CD14-positive monocyte (primary cell): ENCODE measurements at regions not wholly inside any gene's neighbourhood (a gene's known extent, or its start where the extent isn't known, plus 50 kb on each side); places are given as distances from the start of the nearest gene placed in this dataset.

Experiments
- DNase-seq, 3 donors: peaks; one replicate each; pipeline ENCODE4 v3.0.0-alpha.2; 2011 to 2022
- H2AFZ ChIP-seq: 2 replicates; pipeline ENCODE4 v1.6.0; 2012; ENCODE audit warnings: mild to moderate bottlenecking, low read depth, low read length, inconsistent platforms; ENCODE audit not compliant: insufficient read depth, poor library complexity, severe bottlenecking
- H3K27ac ChIP-seq, 2 donors: 1 replicate in 1 of 2; 2 replicates in 1 of 2; pipeline ENCODE4 v1.5.1; 2012 to 2013; ENCODE audit warnings: low read length in 2 of 2, control low read depth in 1 of 2, inconsistent platforms in 1 of 2, low read depth in 1 of 2, mild to moderate bottlenecking in 1 of 2
- H3K27me3 ChIP-seq, 2 donors: one replicate each; pipeline versions ENCODE4 v1.6.0 to v1.6.1; 2011 to 2013; ENCODE audit warnings: low read length in 2 of 2; ENCODE audit not compliant: control insufficient read depth in 2 of 2, insufficient read depth in 2 of 2
- H3K36me3 ChIP-seq, 2 donors: replicated peaks in 1 of 2; 1 replicate in 1 of 2; 2 replicates in 1 of 2; pipeline versions ENCODE4 v1.5.1 to v1.6.1; 2012 to 2013; ENCODE audit warnings: low read length in 2 of 2, control low read depth in 1 of 2, inconsistent platforms in 1 of 2, mild to moderate bottlenecking in 1 of 2; ENCODE audit not compliant: insufficient read depth in 2 of 2, control insufficient read depth in 1 of 2
- H3K4me1 ChIP-seq, 2 donors: 1 replicate in 1 of 2; 2 replicates in 1 of 2; pipeline versions ENCODE4 v1.5.1 to v1.6.1; 2012 to 2013; ENCODE audit warnings: low read length in 2 of 2, control low read depth in 1 of 2, inconsistent platforms in 1 of 2, mild to moderate bottlenecking in 1 of 2, moderate library complexity in 1 of 2; ENCODE audit not compliant: insufficient read depth in 2 of 2, control insufficient read depth in 1 of 2
- H3K4me2 ChIP-seq: replicated peaks from 2 replicates; pipeline ENCODE3; 2012; ENCODE audit warnings: low read length, moderate library complexity, mild to moderate bottlenecking; ENCODE audit not compliant: poor library complexity, severe bottlenecking; ENCODE audit errors: extremely low read depth
- H3K4me3 ChIP-seq, 3 experiments: fragments of 200-600 bp in 1 of 3; sonication (generic) in 1 of 3; replicated peaks in 1 of 3; 1 replicate in 2 of 3; 2 replicates in 1 of 3; pipeline ENCODE4 v1.5.1; 2011 to 2013; ENCODE audit warnings: low read length in 3 of 3, mild to moderate bottlenecking in 3 of 3, control low read depth in 2 of 3, low read depth in 2 of 3, inconsistent platforms in 1 of 3, moderate library complexity in 1 of 3
- H3K79me2 ChIP-seq: 2 replicates; pipeline ENCODE4 v1.6.0; 2012; ENCODE audit warnings: mild to moderate bottlenecking, control low read depth, inconsistent platforms, low read length, moderate library complexity; ENCODE audit not compliant: insufficient read depth
- H3K9ac ChIP-seq: 2 replicates; pipeline ENCODE4 v1.6.0; 2017; ENCODE audit warnings: low read length, mild to moderate bottlenecking; ENCODE audit not compliant: insufficient read depth, poor library complexity, severe bottlenecking
- H3K9me3 ChIP-seq, 2 donors: replicated peaks in 1 of 2; 1 replicate in 1 of 2; 2 replicates in 1 of 2; pipeline versions ENCODE4 v1.5.1 to v1.6.1; 2012 to 2013; ENCODE audit warnings: low read length in 2 of 2, control low read depth in 1 of 2; ENCODE audit not compliant: control insufficient read depth in 1 of 2, insufficient read depth in 1 of 2
- H4K20me1 ChIP-seq: 2 replicates; pipeline ENCODE4 v1.6.0; 2012; ENCODE audit warnings: mild to moderate bottlenecking, low read length, control low read depth, moderate library complexity; ENCODE audit not compliant: insufficient read depth
- H3K27ac Mint-ChIP-seq, 7 donors: one replicate each; pipeline ENCODE4 v1.8.0; 2020; ENCODE audit warnings: mild to moderate bottlenecking in 7 of 7, mixed read lengths in 7 of 7, moderate library complexity in 6 of 7, inconsistent platforms in 2 of 7
- H3K27me3 Mint-ChIP-seq, 3 donors: one replicate each; pipeline ENCODE4 v1.8.0; 2021 to 2022; ENCODE audit warnings: low read depth in 3 of 3, mild to moderate bottlenecking in 3 of 3, mixed read lengths in 3 of 3, moderate library complexity in 3 of 3, inconsistent platforms in 1 of 3
- H3K36me3 Mint-ChIP-seq, 2 donors: one replicate each; pipeline ENCODE4 v1.8.0; 2020; ENCODE audit warnings: mixed read lengths in 2 of 2, inconsistent platforms in 1 of 2, mild to moderate bottlenecking in 1 of 2
- H3K4me1 Mint-ChIP-seq: one replicate; pipeline ENCODE4 v1.8.0; 2020; ENCODE audit warnings: mild to moderate bottlenecking, mixed read lengths
- H3K4me3 Mint-ChIP-seq, 2 donors: one replicate each; pipeline ENCODE4 v1.8.0; 2020; ENCODE audit warnings: mild to moderate bottlenecking in 2 of 2, mixed read lengths in 2 of 2, moderate library complexity in 1 of 2
- H3K9me3 Mint-ChIP-seq, 7 donors: one replicate each; pipeline ENCODE4 v1.8.0; 2020 to 2022; ENCODE audit warnings: mixed read lengths in 7 of 7, mild to moderate bottlenecking in 6 of 7, moderate library complexity in 6 of 7, inconsistent platforms in 2 of 7
- WGBS: methylation state at CpG from one replicate; pipeline ENCODE4 v1.1.5; 2013; ENCODE audit warnings: missing lambda C conversion rate; ENCODE audit not compliant: insufficient coverage; 5-methylcytosine and 5-hydroxymethylcytosine counted together
- intact Hi-C, 2 donors: fragments of 100-400 bp; cut with micrococcal nuclease; formaldehyde crosslinking; loops; one replicate each; pipeline versions ENCODE4 v1.15.0 to v1.15.1; 2023
- TF ChIP-seq, protein P1 (sequence below): fragments of 200-600 bp; IDR thresholded peaks from one replicate; pipeline ENCODE4 v1.8.0; 2022; ENCODE audit warnings: antibody characterized with exemption, mild to moderate bottlenecking

DNA sequence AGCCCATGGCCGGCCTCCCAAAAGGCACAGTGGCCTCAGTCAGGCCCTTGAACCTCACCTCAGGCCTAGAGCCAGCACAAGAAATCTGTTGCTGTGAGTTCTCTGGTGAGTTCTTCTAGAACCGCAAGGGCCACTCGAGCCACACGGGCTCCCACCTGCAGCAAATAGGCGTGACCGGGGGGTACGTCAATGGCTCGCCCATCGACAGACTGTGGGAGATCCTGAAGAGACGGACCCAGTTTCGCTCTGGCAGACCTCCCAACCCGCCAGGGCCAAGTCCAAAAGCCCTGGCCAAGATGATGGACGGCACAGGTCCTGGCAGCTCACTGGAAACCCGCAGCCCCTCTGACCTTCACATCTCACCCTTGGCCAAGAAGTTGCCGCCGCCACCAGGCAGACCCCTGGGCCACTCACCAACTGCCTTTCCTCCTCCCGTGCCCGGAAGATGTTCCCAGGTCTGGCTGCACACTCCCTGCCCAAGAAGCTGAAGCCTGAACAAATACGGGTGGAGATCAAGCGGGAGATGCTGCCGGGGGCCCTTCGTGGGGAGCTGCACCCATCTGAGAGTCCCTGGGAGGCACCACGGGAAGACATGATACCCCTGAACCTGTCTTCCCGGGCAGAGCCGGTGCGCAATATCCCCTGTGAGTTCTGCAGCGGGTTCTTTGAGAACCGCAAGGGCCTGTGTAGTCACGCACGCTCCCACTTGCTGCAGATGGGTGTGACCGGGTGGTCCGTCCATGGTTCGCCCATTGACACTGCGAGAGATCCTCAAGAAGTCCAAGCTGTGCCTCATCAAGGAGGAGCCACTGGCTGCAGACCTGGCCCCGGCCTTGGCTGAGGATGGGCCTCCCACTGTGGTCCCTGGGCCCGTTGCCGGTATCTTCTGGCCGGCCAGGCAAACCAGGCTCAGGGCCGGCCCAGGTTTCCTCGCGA lies 544.2 kb upstream of the CCDC179 start:
- Histone ChIP-seq H2AFZ (no peak overlapping the region), H3K9me3 (peaks cover 29 to 34% of the 10 kb centered on the region in 2 donors), H3K4me3 (no peak overlapping the region), H4K20me1 (no peaks in the 10 kb centered on the region), H3K36me3 (no peaks in the 10 kb centered on the region), H3K27ac (no peak overlapping the region), H3K4me2 (no peak overlapping the region), H3K79me2 (no peaks in the 10 kb centered on the region), H3K27me3 (no peaks in the 10 kb centered on the region), H3K9ac (no peak overlapping the region), H3K4me1 (no peaks in the 10 kb centered on the region)
- intact Hi-C loops: no loop called here
- no peaks in the 10 kb centered on the region for H3K36me3 Mint-ChIP-seq
- H3K27me3 Mint-ChIP-seq: no peaks in the 10 kb centered on the region
- H3K9me3 Mint-ChIP-seq: peaks cover 15 to 38% (median 30%) of the 10 kb centered on the region in 7 donors
- H3K4me3 Mint-ChIP-seq: no peak overlapping the region
- H3K4me1 Mint-ChIP-seq: no peaks in the 10 kb centered on the region
- TF ChIP-seq, protein P1, sequence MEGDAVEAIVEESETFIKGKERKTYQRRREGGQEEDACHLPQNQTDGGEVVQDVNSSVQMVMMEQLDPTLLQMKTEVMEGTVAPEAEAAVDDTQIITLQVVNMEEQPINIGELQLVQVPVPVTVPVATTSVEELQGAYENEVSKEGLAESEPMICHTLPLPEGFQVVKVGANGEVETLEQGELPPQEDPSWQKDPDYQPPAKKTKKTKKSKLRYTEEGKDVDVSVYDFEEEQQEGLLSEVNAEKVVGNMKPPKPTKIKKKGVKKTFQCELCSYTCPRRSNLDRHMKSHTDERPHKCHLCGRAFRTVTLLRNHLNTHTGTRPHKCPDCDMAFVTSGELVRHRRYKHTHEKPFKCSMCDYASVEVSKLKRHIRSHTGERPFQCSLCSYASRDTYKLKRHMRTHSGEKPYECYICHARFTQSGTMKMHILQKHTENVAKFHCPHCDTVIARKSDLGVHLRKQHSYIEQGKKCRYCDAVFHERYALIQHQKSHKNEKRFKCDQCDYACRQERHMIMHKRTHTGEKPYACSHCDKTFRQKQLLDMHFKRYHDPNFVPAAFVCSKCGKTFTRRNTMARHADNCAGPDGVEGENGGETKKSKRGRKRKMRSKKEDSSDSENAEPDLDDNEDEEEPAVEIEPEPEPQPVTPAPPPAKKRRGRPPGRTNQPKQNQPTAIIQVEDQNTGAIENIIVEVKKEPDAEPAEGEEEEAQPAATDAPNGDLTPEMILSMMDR: no peak
- no peak for DNase-seq
- H3K27ac Mint-ChIP-seq: no peak overlapping the region
- whole genome bisulfite sequencing: 95% methylated on average over 37 of the region's 41 CpGs

DNA sequence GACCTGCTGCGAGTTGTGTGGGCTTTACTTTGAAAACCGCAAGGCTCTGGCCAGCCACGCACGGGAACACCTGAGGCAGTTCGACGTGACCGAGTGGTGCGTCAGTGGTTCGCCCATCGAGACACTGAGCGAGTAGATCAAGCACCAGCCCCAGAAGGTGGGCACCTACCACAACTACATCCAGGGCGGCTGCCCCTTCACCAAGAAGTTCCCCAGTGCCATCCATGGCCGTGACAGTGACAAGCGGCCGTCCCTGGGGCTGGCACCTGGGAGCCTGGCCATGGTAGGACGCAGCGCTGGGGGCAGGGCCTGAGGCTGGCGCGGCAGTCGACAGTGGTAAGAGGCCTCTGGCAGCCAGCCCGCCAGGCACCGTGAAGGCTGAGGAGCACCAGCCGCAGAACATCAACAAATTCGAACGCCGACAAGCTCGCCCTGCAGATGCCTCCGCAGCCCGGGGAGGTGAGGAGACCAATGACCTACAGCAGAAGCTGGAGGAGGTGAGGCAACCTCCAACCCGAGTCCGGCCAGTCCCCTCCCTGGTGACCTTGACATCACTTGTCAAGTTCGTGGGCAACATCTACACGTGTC lies 545.2 kb upstream of the CCDC179 start:
- H3K27ac ChIP-seq: no peak overlapping the region

More for the DNA sequence above, 545.2 kb upstream of the CCDC179 start:
- H3K4me1 Mint-ChIP-seq: no peaks in the 10 kb centered on the region
- H3K27ac Mint-ChIP-seq: no peak overlapping the region
- H2AFZ ChIP-seq: no peak overlapping the region
- no peaks in the 10 kb centered on the region for H3K36me3 ChIP-seq
- no peak overlapping the region for H3K4me3 ChIP-seq
- H3K36me3 Mint-ChIP-seq: no peaks in the 10 kb centered on the region
- no peaks in the 10 kb centered on the region for H3K27me3 ChIP-seq
- no peak overlapping the region for H3K4me2 ChIP-seq
- no peak for DNase-seq
- no peaks in the 10 kb centered on the region for H3K79me2 ChIP-seq
- TF ChIP-seq, protein P1: no peak
- no peaks in the 10 kb centered on the region for H3K27me3 Mint-ChIP-seq
- H3K9ac ChIP-seq: no peak overlapping the region
- no peaks in the 10 kb centered on the region for H3K4me1 ChIP-seq
- H3K9me3 ChIP-seq: peaks cover 29 to 34% of the 10 kb centered on the region in 2 donors
- intact Hi-C loops: no loop called here
- no peak overlapping the region for H3K4me3 Mint-ChIP-seq
- H3K9me3 Mint-ChIP-seq: peaks cover 13 to 43% (median 33%) of the 10 kb centered on the region in 7 donors
- no peaks in the 10 kb centered on the region for H4K20me1 ChIP-seq
- WGBS: 95% methylated on average over 33 of the region's 33 CpGs
